Esophagus squamous epithelium (tissue), 4 donors: ENCODE measurements at regions not wholly inside any gene's neighbourhood (a gene's known extent, or its start where the extent isn't known, plus 50 kb on each side); places are given as distances from the start of the nearest gene placed in this dataset.

Experiments used
- CTCF ChIP-seq, 6 experiments: fragments of 450-650 bp in 4 of 6; fragments of 200-600 bp in 2 of 6; sonication (generic) in 2 of 6; IDR thresholded peaks; one replicate each; pipeline ENCODE4 v1.5.1; 2016 to 2019; ENCODE audit warnings: antibody characterized with exemption in 6 of 6, mild to moderate bottlenecking in 4 of 6, moderate library complexity in 4 of 6
- POLR2A ChIP-seq, 4 donors: fragments of 450-650 bp; IDR thresholded peaks; one replicate each; pipeline ENCODE4 v1.6.1; 2017; ENCODE audit warnings: antibody characterized with exemption in 4 of 4, mild to moderate bottlenecking in 4 of 4, moderate library complexity in 3 of 4

GRCh38 chr5:40381016-40381415 lies 298.7 kb upstream of the PTGER4 start:
- no peak for TF ChIP-seq CTCF (IDR thresholded peaks at IDR 0.05)
- TF ChIP-seq POLR2A (IDR thresholded peaks at IDR 0.05) = no peak
